ENCODE measurements at regions not wholly inside any gene's neighbourhood (a gene's known extent, or its start where the extent isn't known, plus 50 kb on each side); places are given as distances from the start of the nearest gene placed in this dataset.
"Not testable (repeated sequence)": the region's sequence is repeated elsewhere in the genome, so short reads cannot be mapped to it uniquely, and the experiment has no call there.

DNA sequence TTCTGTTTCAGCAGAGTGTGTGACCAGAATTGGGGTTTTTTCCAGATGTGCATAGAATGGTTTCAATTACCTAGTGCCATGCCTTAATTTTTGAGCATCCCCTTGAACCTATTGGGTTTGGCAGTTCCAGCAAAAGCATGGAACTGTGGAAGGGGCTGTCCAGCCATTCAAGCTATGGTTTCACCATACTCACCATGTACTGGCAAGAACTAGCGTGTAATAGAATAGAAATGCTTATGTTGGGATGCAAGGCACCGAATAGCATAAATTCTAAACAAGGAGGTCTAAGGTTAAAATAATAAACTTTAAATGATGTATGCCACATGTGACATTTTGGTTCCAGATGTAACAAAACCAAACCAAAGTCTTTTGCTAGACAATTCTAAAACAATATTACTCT is 91.4 kb downstream of the MTERF1 start:
- H3K9me3 ChIP-seq (ENCODE audit: low read length): no peaks in the 10 kb centered on the region
- no peak for TF ChIP-seq MXI1 (conservative IDR thresholded peaks at IDR 0.05; ENCODE audit: poor library complexity, severe bottlenecking)
- no peak for TF ChIP-seq TAF1 (IDR thresholded peaks at IDR 0.05; ENCODE audit: low read depth)
- no peak for TF ChIP-seq POLR2AphosphoS5 (IDR thresholded peaks at IDR 0.05)
- TF ChIP-seq, protein P1, sequence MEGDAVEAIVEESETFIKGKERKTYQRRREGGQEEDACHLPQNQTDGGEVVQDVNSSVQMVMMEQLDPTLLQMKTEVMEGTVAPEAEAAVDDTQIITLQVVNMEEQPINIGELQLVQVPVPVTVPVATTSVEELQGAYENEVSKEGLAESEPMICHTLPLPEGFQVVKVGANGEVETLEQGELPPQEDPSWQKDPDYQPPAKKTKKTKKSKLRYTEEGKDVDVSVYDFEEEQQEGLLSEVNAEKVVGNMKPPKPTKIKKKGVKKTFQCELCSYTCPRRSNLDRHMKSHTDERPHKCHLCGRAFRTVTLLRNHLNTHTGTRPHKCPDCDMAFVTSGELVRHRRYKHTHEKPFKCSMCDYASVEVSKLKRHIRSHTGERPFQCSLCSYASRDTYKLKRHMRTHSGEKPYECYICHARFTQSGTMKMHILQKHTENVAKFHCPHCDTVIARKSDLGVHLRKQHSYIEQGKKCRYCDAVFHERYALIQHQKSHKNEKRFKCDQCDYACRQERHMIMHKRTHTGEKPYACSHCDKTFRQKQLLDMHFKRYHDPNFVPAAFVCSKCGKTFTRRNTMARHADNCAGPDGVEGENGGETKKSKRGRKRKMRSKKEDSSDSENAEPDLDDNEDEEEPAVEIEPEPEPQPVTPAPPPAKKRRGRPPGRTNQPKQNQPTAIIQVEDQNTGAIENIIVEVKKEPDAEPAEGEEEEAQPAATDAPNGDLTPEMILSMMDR (IDR thresholded peaks at IDR 0.05; ENCODE audit: poor library complexity, severe bottlenecking): no peak
- TF ChIP-seq, protein P2, sequence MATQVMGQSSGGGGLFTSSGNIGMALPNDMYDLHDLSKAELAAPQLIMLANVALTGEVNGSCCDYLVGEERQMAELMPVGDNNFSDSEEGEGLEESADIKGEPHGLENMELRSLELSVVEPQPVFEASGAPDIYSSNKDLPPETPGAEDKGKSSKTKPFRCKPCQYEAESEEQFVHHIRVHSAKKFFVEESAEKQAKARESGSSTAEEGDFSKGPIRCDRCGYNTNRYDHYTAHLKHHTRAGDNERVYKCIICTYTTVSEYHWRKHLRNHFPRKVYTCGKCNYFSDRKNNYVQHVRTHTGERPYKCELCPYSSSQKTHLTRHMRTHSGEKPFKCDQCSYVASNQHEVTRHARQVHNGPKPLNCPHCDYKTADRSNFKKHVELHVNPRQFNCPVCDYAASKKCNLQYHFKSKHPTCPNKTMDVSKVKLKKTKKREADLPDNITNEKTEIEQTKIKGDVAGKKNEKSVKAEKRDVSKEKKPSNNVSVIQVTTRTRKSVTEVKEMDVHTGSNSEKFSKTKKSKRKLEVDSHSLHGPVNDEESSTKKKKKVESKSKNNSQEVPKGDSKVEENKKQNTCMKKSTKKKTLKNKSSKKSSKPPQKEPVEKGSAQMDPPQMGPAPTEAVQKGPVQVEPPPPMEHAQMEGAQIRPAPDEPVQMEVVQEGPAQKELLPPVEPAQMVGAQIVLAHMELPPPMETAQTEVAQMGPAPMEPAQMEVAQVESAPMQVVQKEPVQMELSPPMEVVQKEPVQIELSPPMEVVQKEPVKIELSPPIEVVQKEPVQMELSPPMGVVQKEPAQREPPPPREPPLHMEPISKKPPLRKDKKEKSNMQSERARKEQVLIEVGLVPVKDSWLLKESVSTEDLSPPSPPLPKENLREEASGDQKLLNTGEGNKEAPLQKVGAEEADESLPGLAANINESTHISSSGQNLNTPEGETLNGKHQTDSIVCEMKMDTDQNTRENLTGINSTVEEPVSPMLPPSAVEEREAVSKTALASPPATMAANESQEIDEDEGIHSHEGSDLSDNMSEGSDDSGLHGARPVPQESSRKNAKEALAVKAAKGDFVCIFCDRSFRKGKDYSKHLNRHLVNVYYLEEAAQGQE (IDR thresholded peaks at IDR 0.05; ENCODE audit: borderline replicate concordance): no peak
- no peak for TF ChIP-seq EZH2 (IDR thresholded peaks at IDR 0.05; ENCODE audit: borderline replicate concordance, insufficient read depth, low read length, poor library complexity, severe bottlenecking)
- no peak for TF ChIP-seq EP300 (conservative IDR thresholded peaks at IDR 0.05; ENCODE audit: poor library complexity, severe bottlenecking)
- TF ChIP-seq SMC3 (conservative IDR thresholded peaks at IDR 0.05; ENCODE audit: poor library complexity): no peak
- TF ChIP-seq RAD21 (conservative IDR thresholded peaks at IDR 0.05): no peak
- H3K79me2 ChIP-seq (replicated peaks; ENCODE audit: insufficient read depth, low read length): no peaks in the 10 kb centered on the region
- H3F3A ChIP-seq (ENCODE audit: insufficient read depth, low read length, poor library complexity, severe bottlenecking): no peaks in the 10 kb centered on the region
- H3K4me3 ChIP-seq (ENCODE audit: low read length): no peak overlapping the region
- H3K27ac ChIP-seq (ENCODE audit: low read length): no peak overlapping the region
- H3K4me2 ChIP-seq (ENCODE audit: low read length): no peak overlapping the region
- H3K36me3 ChIP-seq (ENCODE audit: insufficient read depth, low read length): no peaks in the 10 kb centered on the region
- H3K27me3 ChIP-seq (ENCODE audit: insufficient read depth, low read depth, low read length): no peaks in the 10 kb centered on the region
- H2AFZ ChIP-seq (ENCODE audit: low read depth, low read length): no peak overlapping the region
- no peak overlapping the region for H3K9ac ChIP-seq (ENCODE audit: low read length)
- H4K20me1 ChIP-seq (ENCODE audit: insufficient read depth): no peaks in the 10 kb centered on the region
- H3K9me2 ChIP-seq (ENCODE audit: insufficient read depth, low read length): no peaks in the 10 kb centered on the region

GRCh38 chr7:91789558-91789957 is 90.9 kb downstream of the MTERF1 start:
- Histone ChIP-seq H3K9me2 (ENCODE audit: insufficient read depth, low read length) (no peaks in the 10 kb centered on the region), H3K27ac (ENCODE audit: low read length) (no peak overlapping the region), H3K36me3 (ENCODE audit: insufficient read depth, low read length) (no peaks in the 10 kb centered on the region), H2AFZ (ENCODE audit: low read depth, low read length) (no peak overlapping the region), H4K20me1 (ENCODE audit: insufficient read depth) (no peaks in the 10 kb centered on the region), H3K4me3 (ENCODE audit: low read length) (no peak overlapping the region), H3K27me3 (ENCODE audit: insufficient read depth, low read depth, low read length) (no peaks in the 10 kb centered on the region), H3K4me2 (ENCODE audit: low read length) (no peak overlapping the region), H3K9ac (ENCODE audit: low read length) (no peak overlapping the region), H3K9me3 (ENCODE audit: low read length) (no peaks in the 10 kb centered on the region), H3K79me2 (replicated peaks; ENCODE audit: insufficient read depth, low read length) (no peaks in the 10 kb centered on the region), H3F3A (ENCODE audit: insufficient read depth, low read length, poor library complexity, severe bottlenecking) (no peaks in the 10 kb centered on the region)
- TF ChIP-seq, protein P2 (IDR thresholded peaks at IDR 0.05; ENCODE audit: borderline replicate concordance): no peak
- TF ChIP-seq TAF1 (IDR thresholded peaks at IDR 0.05; ENCODE audit: low read depth) (no peak), SMC3 (conservative IDR thresholded peaks at IDR 0.05; ENCODE audit: poor library complexity) (no peak), EZH2 (IDR thresholded peaks at IDR 0.05; ENCODE audit: borderline replicate concordance, insufficient read depth, low read length, poor library complexity, severe bottlenecking) (no peak), MXI1 (conservative IDR thresholded peaks at IDR 0.05; ENCODE audit: poor library complexity, severe bottlenecking) (no peak), EP300 (conservative IDR thresholded peaks at IDR 0.05; ENCODE audit: poor library complexity, severe bottlenecking) (no peak), POLR2AphosphoS5 (IDR thresholded peaks at IDR 0.05) (no peak), RAD21 (conservative IDR thresholded peaks at IDR 0.05) (no peak)
- TF ChIP-seq, protein P1 (IDR thresholded peaks at IDR 0.05; ENCODE audit: poor library complexity, severe bottlenecking): no peak

- not testable (repeated sequence) for H3F3A ChIP-seq (ENCODE audit: insufficient read depth, low read length, poor library complexity, severe bottlenecking); H2AFZ ChIP-seq (ENCODE audit: low read depth, low read length); H3K27me3 ChIP-seq (ENCODE audit: insufficient read depth, low read depth, low read length); H3K4me2 ChIP-seq (ENCODE audit: low read length); H3K27ac ChIP-seq (ENCODE audit: low read length); H3K9ac ChIP-seq (ENCODE audit: low read length); H4K20me1 ChIP-seq (ENCODE audit: insufficient read depth); H3K4me3 ChIP-seq (ENCODE audit: low read length); H3K36me3 ChIP-seq (ENCODE audit: insufficient read depth, low read length); H3K9me3 ChIP-seq (ENCODE audit: low read length); H3K79me2 ChIP-seq (replicated peaks; ENCODE audit: insufficient read depth, low read length); H3K9me2 ChIP-seq (ENCODE audit: insufficient read depth, low read length)
These were observed 89.9 kb downstream of the MTERF1 start for GRCh38 chr7:91790646-91791045.

Data from neural cell (in vitro differentiated cells).